GM12801 (cell line): ENCODE measurements at regions not wholly inside any gene's neighbourhood (a gene's known extent, or its start where the extent isn't known, plus 50 kb on each side); places are given as distances from the start of the nearest gene placed in this dataset.

Source experiments
- TF ChIP-seq, protein P1 (sequence below): IDR thresholded peaks from one replicate; pipeline ENCODE4 v1.5.1; 2011; ENCODE audit warnings: control low read depth; ENCODE audit not compliant: insufficient read length; ENCODE audit errors: extremely low read depth

DNA sequence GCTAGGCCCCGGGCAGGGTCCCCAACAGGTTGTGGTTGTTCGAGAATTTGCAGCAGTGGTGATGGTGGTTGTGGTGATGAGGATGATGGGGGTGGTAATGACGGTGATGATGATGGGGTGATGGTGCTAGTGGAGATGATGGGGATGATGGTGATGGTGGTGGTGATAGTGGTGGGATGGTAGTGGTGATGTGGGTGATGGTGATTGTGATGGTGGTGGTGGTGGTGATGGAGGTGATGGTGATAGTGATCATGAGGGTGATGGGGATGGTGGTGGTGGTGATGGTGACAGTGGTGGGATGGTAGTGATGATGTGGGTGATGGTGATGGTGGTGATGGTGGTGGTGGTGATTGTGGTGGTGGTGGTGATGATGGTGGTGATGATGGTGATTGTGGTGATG, 343.3 kb downstream of the SEC14L1 start:
- TF ChIP-seq, protein P1, sequence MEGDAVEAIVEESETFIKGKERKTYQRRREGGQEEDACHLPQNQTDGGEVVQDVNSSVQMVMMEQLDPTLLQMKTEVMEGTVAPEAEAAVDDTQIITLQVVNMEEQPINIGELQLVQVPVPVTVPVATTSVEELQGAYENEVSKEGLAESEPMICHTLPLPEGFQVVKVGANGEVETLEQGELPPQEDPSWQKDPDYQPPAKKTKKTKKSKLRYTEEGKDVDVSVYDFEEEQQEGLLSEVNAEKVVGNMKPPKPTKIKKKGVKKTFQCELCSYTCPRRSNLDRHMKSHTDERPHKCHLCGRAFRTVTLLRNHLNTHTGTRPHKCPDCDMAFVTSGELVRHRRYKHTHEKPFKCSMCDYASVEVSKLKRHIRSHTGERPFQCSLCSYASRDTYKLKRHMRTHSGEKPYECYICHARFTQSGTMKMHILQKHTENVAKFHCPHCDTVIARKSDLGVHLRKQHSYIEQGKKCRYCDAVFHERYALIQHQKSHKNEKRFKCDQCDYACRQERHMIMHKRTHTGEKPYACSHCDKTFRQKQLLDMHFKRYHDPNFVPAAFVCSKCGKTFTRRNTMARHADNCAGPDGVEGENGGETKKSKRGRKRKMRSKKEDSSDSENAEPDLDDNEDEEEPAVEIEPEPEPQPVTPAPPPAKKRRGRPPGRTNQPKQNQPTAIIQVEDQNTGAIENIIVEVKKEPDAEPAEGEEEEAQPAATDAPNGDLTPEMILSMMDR, result no peak

GRCh38 chr17:77485089-77485833, 344.5 kb downstream of the SEC14L1 start:
- TF ChIP-seq, protein P1, result no peak

DNA sequence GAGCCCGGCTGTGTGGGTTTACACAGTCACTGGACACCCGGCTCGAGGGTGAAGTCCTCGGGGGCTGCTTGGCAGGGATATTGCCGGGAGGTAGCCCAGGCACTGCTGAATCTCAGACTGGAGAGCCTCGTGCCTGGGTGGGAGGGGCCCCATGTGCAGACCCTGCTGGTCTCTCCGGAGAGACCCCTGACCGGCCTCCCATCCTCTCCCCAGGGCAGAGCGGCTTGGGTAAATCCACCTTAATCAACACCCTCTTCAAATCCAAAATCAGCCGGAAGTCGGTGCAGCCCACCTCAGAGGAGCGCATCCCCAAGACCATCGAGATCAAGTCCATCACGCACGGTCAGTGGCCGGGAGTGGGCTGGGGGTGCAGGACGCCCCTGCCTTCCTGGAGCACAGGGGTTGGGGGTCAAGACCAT, 346.5 kb downstream of the SEC14L1 start:
- TF ChIP-seq, protein P1, result no peak

- TF ChIP-seq, protein P1, result no peak
Measured at GRCh38 chr17:77487677-77488530, 347.1 kb downstream of the SEC14L1 start.

DNA sequence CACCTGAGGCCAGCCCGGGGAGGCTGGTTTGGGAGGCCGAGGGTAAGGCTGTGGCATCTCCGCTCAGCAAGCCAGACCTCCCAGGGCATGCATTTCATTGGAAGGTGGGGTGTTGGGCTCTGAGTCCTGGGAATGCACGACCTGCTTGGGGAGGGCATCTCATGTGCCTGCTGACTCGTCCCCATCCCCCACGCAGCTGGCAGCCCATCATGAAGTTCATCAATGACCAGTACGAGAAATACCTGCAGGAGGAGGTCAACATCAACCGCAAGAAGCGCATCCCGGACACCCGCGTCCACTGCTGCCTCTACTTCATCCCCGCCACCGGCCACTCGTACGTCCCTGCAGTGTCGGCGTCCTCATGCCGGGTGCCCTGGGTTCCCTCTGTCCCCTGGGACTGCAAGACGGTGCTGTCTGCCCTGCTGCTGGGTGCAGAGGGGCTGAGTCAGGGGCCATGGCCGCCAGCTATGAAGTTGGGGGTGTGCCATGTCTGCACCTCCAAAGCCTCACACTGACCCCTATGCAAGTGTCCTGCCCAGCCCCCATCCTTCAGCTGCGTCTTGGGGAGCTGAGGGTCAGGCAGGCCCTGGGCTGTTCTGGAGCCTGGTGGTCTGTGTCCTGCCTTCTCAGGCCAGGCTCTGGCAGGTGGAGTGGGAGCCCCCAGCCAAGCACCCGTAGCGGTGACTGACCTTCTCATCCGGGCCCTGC, 347.9 kb downstream of the SEC14L1 start:
- TF ChIP-seq, protein P1, result no peak

GRCh38 chr17:77489239-77489892, 348.6 kb downstream of the SEC14L1 start:
- TF ChIP-seq, protein P1, result no peak

GRCh38 chr17:77489893-77490255, 349.1 kb downstream of the SEC14L1 start:
- TF ChIP-seq, protein P1, result no peak
